ENCODE measurements at regions not wholly inside any gene's neighbourhood (a gene's known extent, or its start where the extent isn't known, plus 50 kb on each side); places are given as distances from the start of the nearest gene placed in this dataset.

DNA sequence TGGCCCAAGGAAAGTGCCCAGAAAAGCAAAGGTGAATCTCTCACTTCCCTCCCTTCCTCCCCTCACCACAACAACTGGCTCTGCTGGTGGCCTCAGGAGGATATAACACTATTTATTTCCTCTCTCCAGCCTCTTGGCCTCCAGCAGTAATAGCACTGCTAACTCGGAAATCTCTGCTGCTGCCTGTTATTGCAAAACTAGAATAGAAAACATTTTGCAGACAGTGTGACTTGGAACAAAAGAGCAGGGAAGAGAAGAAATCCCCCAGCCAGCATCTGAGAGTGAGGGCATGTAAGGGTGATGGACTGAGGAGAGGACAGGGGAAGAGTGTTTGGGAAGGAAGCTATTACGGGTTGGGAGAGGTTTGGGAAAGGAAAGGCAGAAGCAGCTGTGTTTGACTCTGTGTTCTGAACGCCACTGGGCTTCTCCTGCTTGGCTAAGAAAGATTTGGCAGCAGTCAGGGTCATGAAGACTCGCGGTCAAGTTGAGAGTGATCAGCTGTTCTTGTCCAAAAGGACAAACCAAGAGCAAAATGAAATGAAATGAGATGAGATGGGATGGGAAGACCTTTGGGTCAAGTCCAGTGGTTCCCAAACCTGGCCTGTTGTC, 81.0 kb upstream of the SNX9 start:
- TF ChIP-seq, protein P1, sequence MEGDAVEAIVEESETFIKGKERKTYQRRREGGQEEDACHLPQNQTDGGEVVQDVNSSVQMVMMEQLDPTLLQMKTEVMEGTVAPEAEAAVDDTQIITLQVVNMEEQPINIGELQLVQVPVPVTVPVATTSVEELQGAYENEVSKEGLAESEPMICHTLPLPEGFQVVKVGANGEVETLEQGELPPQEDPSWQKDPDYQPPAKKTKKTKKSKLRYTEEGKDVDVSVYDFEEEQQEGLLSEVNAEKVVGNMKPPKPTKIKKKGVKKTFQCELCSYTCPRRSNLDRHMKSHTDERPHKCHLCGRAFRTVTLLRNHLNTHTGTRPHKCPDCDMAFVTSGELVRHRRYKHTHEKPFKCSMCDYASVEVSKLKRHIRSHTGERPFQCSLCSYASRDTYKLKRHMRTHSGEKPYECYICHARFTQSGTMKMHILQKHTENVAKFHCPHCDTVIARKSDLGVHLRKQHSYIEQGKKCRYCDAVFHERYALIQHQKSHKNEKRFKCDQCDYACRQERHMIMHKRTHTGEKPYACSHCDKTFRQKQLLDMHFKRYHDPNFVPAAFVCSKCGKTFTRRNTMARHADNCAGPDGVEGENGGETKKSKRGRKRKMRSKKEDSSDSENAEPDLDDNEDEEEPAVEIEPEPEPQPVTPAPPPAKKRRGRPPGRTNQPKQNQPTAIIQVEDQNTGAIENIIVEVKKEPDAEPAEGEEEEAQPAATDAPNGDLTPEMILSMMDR (IDR thresholded peaks at IDR 0.05): no peak
- TF ChIP-seq POLR2AphosphoS5 (IDR thresholded peaks at IDR 0.05) (no peak), EP300 (IDR thresholded peaks at IDR 0.05; ENCODE audit: low read depth) (no peak)
